GM12878 (cell line): ENCODE measurements at regions not wholly inside any gene's neighbourhood (a gene's known extent, or its start where the extent isn't known, plus 50 kb on each side); places are given as distances from the start of the nearest gene placed in this dataset.

Experiments
- CHD2 ChIP-seq: IDR thresholded peaks from 2 replicates; pipeline ENCODE4 v1.6.1; 2011; ENCODE audit warnings: low read depth, low read length, improper control_type of control experiment, borderline replicate concordance
- CTCF ChIP-seq, 3 experiments: IDR thresholded peaks in 2 of 3; conservative IDR thresholded peaks in 1 of 3; 2 replicates each; pipeline ENCODE4 v1.5.1; 2011; ENCODE audit warnings: low read depth in 3 of 3, low read length in 3 of 3, mild to moderate bottlenecking in 3 of 3, control low read depth in 2 of 3, moderate library complexity in 2 of 3, inconsistent platforms in 1 of 3, mixed read lengths in 1 of 3; ENCODE audit not compliant: control insufficient read depth in 2 of 3, insufficient read depth in 1 of 3; ENCODE audit errors: extremely low read depth in 1 of 3
- RAD21 ChIP-seq: IDR thresholded peaks from 2 replicates; pipeline ENCODE4 v1.6.1; 2011; ENCODE audit warnings: mild to moderate bottlenecking, low read depth, low read length, moderate library complexity; ENCODE audit not compliant: insufficient read depth

- TF ChIP-seq RAD21, result no peak
- TF ChIP-seq CTCF (IDR thresholded peaks at IDR 0.05 in 2 of 3, conservative IDR thresholded peaks at IDR 0.05 in 1 of 3; ENCODE audit: control insufficient read depth in 2 of 3, extremely low read depth in 1 of 3, insufficient read depth in 1 of 3, low read depth in 3 of 3, low read length in 3 of 3), result no peak
- no peak for TF ChIP-seq CHD2
These were observed 355.3 kb upstream of the NPVF start for GRCh38 chr7:25583621-25584020.
